ENCODE measurements at regions not wholly inside any gene's neighbourhood (a gene's known extent, or its start where the extent isn't known, plus 50 kb on each side); places are given as distances from the start of the nearest gene placed in this dataset.

- TF ChIP-seq CTCF (IDR thresholded peaks at IDR 0.05), result no peak
Measured at GRCh38 chr2:888906-889566, 61.6 kb upstream of the SNTG2 start.

- no peak for TF ChIP-seq CTCF (IDR thresholded peaks at IDR 0.05)
Measured at GRCh38 chr2:888211-888801, 62.3 kb upstream of the SNTG2 start.

- TF ChIP-seq CTCF (IDR thresholded peaks at IDR 0.05), result no peak
Measured at GRCh38 chr2:887639-888038, 63.0 kb upstream of the SNTG2 start.

GRCh38 chr2:886072-887022 is 64.3 kb upstream of the SNTG2 start:
- no peak for TF ChIP-seq CTCF (IDR thresholded peaks at IDR 0.05)

- no peak for TF ChIP-seq CTCF (IDR thresholded peaks at IDR 0.05)
Measured at GRCh38 chr2:885230-886071, 65.2 kb upstream of the SNTG2 start.

GRCh38 chr2:883803-884748 is 66.6 kb upstream of the SNTG2 start:
- TF ChIP-seq CTCF (IDR thresholded peaks at IDR 0.05), result no peak
